WTC11 (cell line): ENCODE measurements at regions not wholly inside any gene's neighbourhood (a gene's known extent, or its start where the extent isn't known, plus 50 kb on each side); places are given as distances from the start of the nearest gene placed in this dataset.
A peak's percentile ranks its signal among the peaks of the same experiment; 100 is the strongest.

ENCODE experiments used
- ATAC-seq: fragments of 200-7000 bp; cut with Tn5 transposase; 2 replicates; pipeline ENCODE4 v1.10.0; 2021; ENCODE audit warnings: mild to moderate bottlenecking, moderate library complexity
- CTCF ChIA-PET: fragments of 300-600 bp; sonication (Branson Sonifier 250); formaldehyde crosslinking; loops from one replicate; lab custom pipeline; 2021; ENCODE audit warnings: antibody characterized with exemption; lab: Charles Lee
- POLR2A ChIA-PET: fragments of 350-600 bp; sonication (Branson Sonifier 250); formaldehyde crosslinking; loops from one replicate; lab custom pipeline; 2021; ENCODE audit warnings: antibody characterized with exemption; lab: Charles Lee
- DNase-seq: peaks from one replicate; pipeline ENCODE4 v3.0.0; 2021; ENCODE audit warnings: low spot score
- H3K27ac Mint-ChIP-seq: 2 replicates; pipeline ENCODE4 v1.8.0; 2021; ENCODE audit warnings: mixed read lengths
- H3K27me3 Mint-ChIP-seq: 2 replicates; pipeline ENCODE4 v1.8.0; 2021; ENCODE audit warnings: low read depth, mild to moderate bottlenecking, moderate library complexity, mixed read lengths
- H3K36me3 Mint-ChIP-seq: 2 replicates; pipeline ENCODE4 v1.8.0; 2021; ENCODE audit warnings: mixed read lengths
- H3K4me1 Mint-ChIP-seq: 2 replicates; pipeline ENCODE4 v1.8.0; 2022; ENCODE audit warnings: mixed read lengths
- H3K4me3 Mint-ChIP-seq: 2 replicates; pipeline ENCODE4 v1.8.0; 2021; ENCODE audit warnings: mild to moderate bottlenecking, moderate library complexity, mixed read lengths
- H3K9me3 Mint-ChIP-seq: 2 replicates; pipeline ENCODE4 v1.8.0; 2021; ENCODE audit warnings: mixed read lengths
- E2F1 ChIP-seq: sonication (generic); formaldehyde crosslinking; IDR thresholded peaks from 2 replicates; pipeline ENCODE4 v1.8.0; 2022; ENCODE audit warnings: mild to moderate bottlenecking, missing genetic modification reagents
- FOXK1 ChIP-seq: sonication (generic); formaldehyde crosslinking; IDR thresholded peaks from 2 replicates; pipeline ENCODE4 v1.8.0; 2022; ENCODE audit warnings: mild to moderate bottlenecking, moderate library complexity, missing genetic modification reagents
- FOXP1 ChIP-seq: sonication (generic); formaldehyde crosslinking; IDR thresholded peaks from 2 replicates; pipeline ENCODE4 v1.8.0; 2022; ENCODE audit warnings: missing genetic modification reagents, mild to moderate bottlenecking, moderate library complexity, borderline replicate concordance
- GABPB1 ChIP-seq: sonication (generic); formaldehyde crosslinking; IDR thresholded peaks from 2 replicates; pipeline ENCODE4 v1.8.1; 2023; ENCODE audit warnings: mild to moderate bottlenecking, missing genetic modification reagents
- GTF2I ChIP-seq: fragments of 250-450 bp; sonication (Bioruptor Pico); conservative IDR thresholded peaks from 2 replicates; pipeline ENCODE4 v1.4.0; 2021; ENCODE audit warnings: mild to moderate bottlenecking
- NFYB ChIP-seq: sonication (generic); formaldehyde crosslinking; conservative IDR thresholded peaks from 2 replicates; pipeline ENCODE4 v1.8.0; 2022; ENCODE audit warnings: low read depth, missing genetic modification reagents
- NR1H2 ChIP-seq: sonication (generic); formaldehyde crosslinking; IDR thresholded peaks from 2 replicates; pipeline ENCODE4 v1.9.0; 2021; ENCODE audit warnings: mild to moderate bottlenecking, moderate library complexity, missing genetic modification reagents
- OVOL2 ChIP-seq: fragments of 250-450 bp; sonication (Bioruptor Pico); IDR thresholded peaks from 2 replicates; pipeline ENCODE4 v1.9.0; 2021; ENCODE audit warnings: mild to moderate bottlenecking, borderline replicate concordance
- RELA ChIP-seq: sonication (generic); formaldehyde crosslinking; IDR thresholded peaks from 2 replicates; pipeline ENCODE4 v1.8.1; 2022; ENCODE audit warnings: missing genetic modification reagents, mild to moderate bottlenecking, borderline replicate concordance
- TCF7 ChIP-seq: sonication (generic); formaldehyde crosslinking; IDR thresholded peaks from 2 replicates; pipeline ENCODE4 v1.8.0; 2022; ENCODE audit warnings: mild to moderate bottlenecking, low read depth, missing genetic modification reagents, moderate library complexity
- TEAD1 ChIP-seq: sonication (generic); formaldehyde crosslinking; IDR thresholded peaks from 2 replicates; pipeline ENCODE4 v1.8.0; 2022; ENCODE audit warnings: mild to moderate bottlenecking, missing genetic modification reagents
- ZNF121 ChIP-seq: sonication (generic); formaldehyde crosslinking; IDR thresholded peaks from 2 replicates; pipeline ENCODE4 v1.8.0; 2023; ENCODE audit warnings: missing genetic modification reagents
- ZNF232 ChIP-seq: sonication (generic); formaldehyde crosslinking; IDR thresholded peaks from 2 replicates; pipeline ENCODE4 v1.8.0; 2022; ENCODE audit warnings: mild to moderate bottlenecking, missing genetic modification reagents
- ZNF416 ChIP-seq: fragments of 250-450 bp; sonication (Bioruptor Pico); IDR thresholded peaks from 2 replicates; pipeline ENCODE4 v1.9.0; 2021; ENCODE audit warnings: mild to moderate bottlenecking, inconsistent platforms
- ZNF423 ChIP-seq: fragments of 250-450 bp; sonication (Bioruptor Pico); IDR thresholded peaks from 2 replicates; pipeline ENCODE4 v2.1.2; 2022; ENCODE audit warnings: mild to moderate bottlenecking, moderate library complexity
- ZNF512 ChIP-seq: sonication (generic); formaldehyde crosslinking; IDR thresholded peaks from 2 replicates; pipeline ENCODE4 v1.8.1; 2022; ENCODE audit warnings: missing genetic modification reagents, borderline replicate concordance
- ZNF671 ChIP-seq: fragments of 250-450 bp; sonication (Bioruptor Pico); IDR thresholded peaks from 2 replicates; pipeline ENCODE4 v1.8.0; 2021; ENCODE audit warnings: mild to moderate bottlenecking
- ZSCAN18 ChIP-seq: fragments of 250-450 bp; sonication (Bioruptor Pico); IDR thresholded peaks from 2 replicates; pipeline ENCODE4 v2.1.2; 2022; ENCODE audit warnings: mild to moderate bottlenecking, moderate library complexity
- TF ChIP-seq, protein P1 (sequence below): sonication (generic); formaldehyde crosslinking; IDR thresholded peaks from 2 replicates; pipeline ENCODE4 v1.8.1; 2023; ENCODE audit warnings: mild to moderate bottlenecking, missing genetic modification reagents
- TF ChIP-seq, protein P2 (sequence below): sonication (generic); formaldehyde crosslinking; conservative IDR thresholded peaks from 2 replicates; pipeline ENCODE4 v1.8.1; 2022; ENCODE audit warnings: mild to moderate bottlenecking, missing genetic modification reagents
- TF ChIP-seq, protein P3 (sequence below): sonication (generic); formaldehyde crosslinking; IDR thresholded peaks from 2 replicates; pipeline ENCODE4 v1.8.0; 2023; ENCODE audit warnings: missing genetic modification reagents, mild to moderate bottlenecking, borderline replicate concordance
- TF ChIP-seq, protein P4 (sequence below): fragments of 250-450 bp; sonication (Bioruptor Pico); IDR thresholded peaks from 2 replicates; pipeline ENCODE4 v1.9.0; 2021; ENCODE audit warnings: mild to moderate bottlenecking
- TF ChIP-seq, protein P5 (sequence below): sonication (generic); formaldehyde crosslinking; IDR thresholded peaks from 2 replicates; pipeline ENCODE4 v1.8.0; 2022; ENCODE audit warnings: mild to moderate bottlenecking, missing genetic modification reagents

GRCh38 chr7:25906003-25906402, 246.0 kb upstream of the NFE2L3 start:
- Mint-ChIP-seq H3K9me3 (no peaks in the 10 kb centered on the region), H3K27ac (no peak overlapping the region), H3K36me3 (no peaks in the 10 kb centered on the region)
- POLR2A ChIA-PET, result no interaction called here
- DNase-seq, result no peak
- TF ChIP-seq, protein P1, sequence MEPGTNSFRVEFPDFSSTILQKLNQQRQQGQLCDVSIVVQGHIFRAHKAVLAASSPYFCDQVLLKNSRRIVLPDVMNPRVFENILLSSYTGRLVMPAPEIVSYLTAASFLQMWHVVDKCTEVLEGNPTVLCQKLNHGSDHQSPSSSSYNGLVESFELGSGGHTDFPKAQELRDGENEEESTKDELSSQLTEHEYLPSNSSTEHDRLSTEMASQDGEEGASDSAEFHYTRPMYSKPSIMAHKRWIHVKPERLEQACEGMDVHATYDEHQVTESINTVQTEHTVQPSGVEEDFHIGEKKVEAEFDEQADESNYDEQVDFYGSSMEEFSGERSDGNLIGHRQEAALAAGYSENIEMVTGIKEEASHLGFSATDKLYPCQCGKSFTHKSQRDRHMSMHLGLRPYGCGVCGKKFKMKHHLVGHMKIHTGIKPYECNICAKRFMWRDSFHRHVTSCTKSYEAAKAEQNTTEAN (CRISPR knock-in tag), result no peak
- no peak for TF ChIP-seq RELA (CRISPR knock-in tag)
- TF ChIP-seq ZNF512 (CRISPR knock-in tag), result no peak
- TF ChIP-seq FOXP1 (CRISPR knock-in tag), result no peak
- no peak for TF ChIP-seq ZNF121 (CRISPR knock-in tag)
- TF ChIP-seq, protein P2, sequence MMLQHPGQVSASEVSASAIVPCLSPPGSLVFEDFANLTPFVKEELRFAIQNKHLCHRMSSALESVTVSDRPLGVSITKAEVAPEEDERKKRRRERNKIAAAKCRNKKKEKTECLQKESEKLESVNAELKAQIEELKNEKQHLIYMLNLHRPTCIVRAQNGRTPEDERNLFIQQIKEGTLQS (CRISPR knock-in tag), result no peak
- TF ChIP-seq, protein P3, sequence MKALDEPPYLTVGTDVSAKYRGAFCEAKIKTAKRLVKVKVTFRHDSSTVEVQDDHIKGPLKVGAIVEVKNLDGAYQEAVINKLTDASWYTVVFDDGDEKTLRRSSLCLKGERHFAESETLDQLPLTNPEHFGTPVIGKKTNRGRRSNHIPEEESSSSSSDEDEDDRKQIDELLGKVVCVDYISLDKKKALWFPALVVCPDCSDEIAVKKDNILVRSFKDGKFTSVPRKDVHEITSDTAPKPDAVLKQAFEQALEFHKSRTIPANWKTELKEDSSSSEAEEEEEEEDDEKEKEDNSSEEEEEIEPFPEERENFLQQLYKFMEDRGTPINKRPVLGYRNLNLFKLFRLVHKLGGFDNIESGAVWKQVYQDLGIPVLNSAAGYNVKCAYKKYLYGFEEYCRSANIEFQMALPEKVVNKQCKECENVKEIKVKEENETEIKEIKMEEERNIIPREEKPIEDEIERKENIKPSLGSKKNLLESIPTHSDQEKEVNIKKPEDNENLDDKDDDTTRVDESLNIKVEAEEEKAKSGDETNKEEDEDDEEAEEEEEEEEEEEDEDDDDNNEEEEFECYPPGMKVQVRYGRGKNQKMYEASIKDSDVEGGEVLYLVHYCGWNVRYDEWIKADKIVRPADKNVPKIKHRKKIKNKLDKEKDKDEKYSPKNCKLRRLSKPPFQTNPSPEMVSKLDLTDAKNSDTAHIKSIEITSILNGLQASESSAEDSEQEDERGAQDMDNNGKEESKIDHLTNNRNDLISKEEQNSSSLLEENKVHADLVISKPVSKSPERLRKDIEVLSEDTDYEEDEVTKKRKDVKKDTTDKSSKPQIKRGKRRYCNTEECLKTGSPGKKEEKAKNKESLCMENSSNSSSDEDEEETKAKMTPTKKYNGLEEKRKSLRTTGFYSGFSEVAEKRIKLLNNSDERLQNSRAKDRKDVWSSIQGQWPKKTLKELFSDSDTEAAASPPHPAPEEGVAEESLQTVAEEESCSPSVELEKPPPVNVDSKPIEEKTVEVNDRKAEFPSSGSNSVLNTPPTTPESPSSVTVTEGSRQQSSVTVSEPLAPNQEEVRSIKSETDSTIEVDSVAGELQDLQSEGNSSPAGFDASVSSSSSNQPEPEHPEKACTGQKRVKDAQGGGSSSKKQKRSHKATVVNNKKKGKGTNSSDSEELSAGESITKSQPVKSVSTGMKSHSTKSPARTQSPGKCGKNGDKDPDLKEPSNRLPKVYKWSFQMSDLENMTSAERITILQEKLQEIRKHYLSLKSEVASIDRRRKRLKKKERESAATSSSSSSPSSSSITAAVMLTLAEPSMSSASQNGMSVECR (CRISPR knock-in tag), result no peak
- TF ChIP-seq, protein P4, sequence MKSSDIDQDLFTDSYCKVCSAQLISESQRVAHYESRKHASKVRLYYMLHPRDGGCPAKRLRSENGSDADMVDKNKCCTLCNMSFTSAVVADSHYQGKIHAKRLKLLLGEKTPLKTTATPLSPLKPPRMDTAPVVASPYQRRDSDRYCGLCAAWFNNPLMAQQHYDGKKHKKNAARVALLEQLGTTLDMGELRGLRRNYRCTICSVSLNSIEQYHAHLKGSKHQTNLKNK (CRISPR knock-in tag), result no peak
- no peak for TF ChIP-seq ZNF232 (CRISPR knock-in tag)
- TF ChIP-seq, protein P5, sequence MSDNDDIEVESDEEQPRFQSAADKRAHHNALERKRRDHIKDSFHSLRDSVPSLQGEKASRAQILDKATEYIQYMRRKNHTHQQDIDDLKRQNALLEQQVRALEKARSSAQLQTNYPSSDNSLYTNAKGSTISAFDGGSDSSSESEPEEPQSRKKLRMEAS (CRISPR knock-in tag), result no peak
- TF ChIP-seq TCF7 (CRISPR knock-in tag), result no peak
- no peak for TF ChIP-seq ZNF671
- TF ChIP-seq FOXK1 (CRISPR knock-in tag), result no peak
- no peak for TF ChIP-seq ZNF423 (CRISPR knock-in tag)
- TF ChIP-seq ZSCAN18 (CRISPR knock-in tag), result no peak
- TF ChIP-seq, all 79 proteins: peak for 0
- no peak for ATAC-seq
- Mint-ChIP-seq H3K27me3 (no peaks in the 10 kb centered on the region), H3K4me3 (no peak overlapping the region), H3K4me1 (peaks cover 20% of the 10 kb centered on the region)
- CTCF ChIA-PET, result interaction anchor here (1.2 to 6.0 kb wide), 4 partner anchors 10 to 464 kb away, joined by 3 to 43 read pairs (median 4); no protein-coding TSS in a partner anchor

- Mint-ChIP-seq H3K4me3 (no peak overlapping the region), H3K4me1 (peaks cover 24% of the 10 kb centered on the region), H3K27ac (no peak overlapping the region), H3K36me3 (no peaks in the 10 kb centered on the region), H3K27me3 (no peaks in the 10 kb centered on the region), H3K9me3 (no peaks in the 10 kb centered on the region)
- CTCF ChIA-PET, result interaction anchor here (1.0 to 6.0 kb wide), 6 partner anchors 11 to 761 kb away, joined by 3 to 43 read pairs (median 3); no protein-coding TSS in a partner anchor
- POLR2A ChIA-PET, result interaction anchor here (0.8 kb wide), 1 partner anchor 249 kb away, joined by 3 read pairs; no protein-coding TSS in a partner anchor
- peak; percentile 73 for ATAC-seq
- no peak for DNase-seq
- TF ChIP-seq ZNF232 (CRISPR knock-in tag) (no peak), NFYB (no peak), ZNF416 (CRISPR knock-in tag) (no peak), OVOL2 (CRISPR knock-in tag) (no peak), NR1H2 (CRISPR knock-in tag) (no peak), E2F1 (CRISPR knock-in tag) (no peak), GTF2I (CRISPR knock-in tag) (no peak), GABPB1 (CRISPR knock-in tag) (no peak), TEAD1 (CRISPR knock-in tag) (no peak)
Measured at GRCh38 chr7:25906760-25907159, 245.2 kb upstream of the NFE2L3 start.
